Lower lobe of right lung (tissue), 2 donors: ENCODE measurements at regions not wholly inside any gene's neighbourhood (a gene's known extent, or its start where the extent isn't known, plus 50 kb on each side); places are given as distances from the start of the nearest gene placed in this dataset.

ENCODE experiments used
- ATAC-seq, 2 donors: fragments of 200-7000 bp; cut with Tn5 transposase; one replicate each; pipeline ENCODE4 v1.9.1; 2020 to 2022; ENCODE audit warnings: mild to moderate bottlenecking in 2 of 2, moderate library complexity in 2 of 2
- DNase-seq: peaks from one replicate; pipeline ENCODE4 v3.0.0-alpha.2; 2020
- H3K27ac ChIP-seq: fragments of 200-600 bp; one replicate; pipeline ENCODE4 v1.8.0; 2022
- H3K27me3 ChIP-seq: fragments of 200-600 bp; one replicate; pipeline ENCODE4 v1.8.0; 2022; ENCODE audit warnings: low read depth
- H3K36me3 ChIP-seq: fragments of 200-600 bp; one replicate; pipeline ENCODE4 v1.8.0; 2022; ENCODE audit warnings: mild to moderate bottlenecking
- H3K4me1 ChIP-seq: fragments of 200-600 bp; one replicate; pipeline ENCODE4 v1.8.0; 2022
- H3K4me3 ChIP-seq: fragments of 200-600 bp; one replicate; pipeline ENCODE4 v1.8.0; 2022; ENCODE audit warnings: mild to moderate bottlenecking
- H3K9me3 ChIP-seq: fragments of 200-600 bp; one replicate; pipeline ENCODE4 v1.8.0; 2022
- CTCF ChIP-seq: fragments of 200-600 bp; IDR thresholded peaks from one replicate; pipeline ENCODE4 v1.8.0; 2022; ENCODE audit warnings: antibody characterized with exemption, mild to moderate bottlenecking
- intact Hi-C: fragments of 100-400 bp; cut with DNase I; formaldehyde crosslinking; loops from one replicate; pipeline ENCODE4 v1.11.0; 2022
- donor health status: DM: no; HTN: yes; CAD: no; lungs with severe emphysema.

GRCh38 chr9:115169003-115169402 lies 51.0 kb upstream of the TNC start:
- Histone ChIP-seq H3K27me3 (no peaks in the 10 kb centered on the region), H3K4me3 (no peak overlapping the region), H3K9me3 (no peaks in the 10 kb centered on the region), H3K27ac (no peak overlapping the region), H3K4me1 (no peaks in the 10 kb centered on the region), H3K36me3 (no peaks in the 10 kb centered on the region)
- intact Hi-C loops = no loop called here
- no peak for ATAC-seq
- TF ChIP-seq CTCF = no peak
- DNase-seq = no peak

GRCh38 chr9:115170358-115171073 lies 52.6 kb upstream of the TNC start:
- Histone ChIP-seq H3K9me3 (no peaks in the 10 kb centered on the region), H3K27ac (no peak overlapping the region), H3K27me3 (no peaks in the 10 kb centered on the region), H3K36me3 (no peaks in the 10 kb centered on the region), H3K4me3 (no peak overlapping the region), H3K4me1 (no peaks in the 10 kb centered on the region)
- TF ChIP-seq CTCF = no peak
- DNase-seq = no peak
- ATAC-seq = no peak
- intact Hi-C loops = no loop called here

- ATAC-seq (no peak), DNase-seq (no peak)
- Histone ChIP-seq H3K4me1 (no peaks in the 10 kb centered on the region), H3K36me3 (no peaks in the 10 kb centered on the region), H3K27ac (no peak overlapping the region), H3K9me3 (no peaks in the 10 kb centered on the region), H3K4me3 (no peak overlapping the region), H3K27me3 (no peaks in the 10 kb centered on the region)
- no peak for TF ChIP-seq CTCF
- intact Hi-C loops = no loop called here
Observed at GRCh38 chr9:115171921-115172388, 54.0 kb upstream of the TNC start.

GRCh38 chr9:115182264-115182663 lies 64.3 kb upstream of the TNC start:
- Histone ChIP-seq H3K4me1 (no peaks in the 10 kb centered on the region), H3K36me3 (no peaks in the 10 kb centered on the region), H3K27ac (no peak overlapping the region), H3K4me3 (no peak overlapping the region), H3K9me3 (no peaks in the 10 kb centered on the region), H3K27me3 (no peaks in the 10 kb centered on the region)
- intact Hi-C loops = no loop called here
- no peak for TF ChIP-seq CTCF
- DNase-seq (no peak), ATAC-seq (no peak)

GRCh38 chr9:115183436-115183835 lies 65.5 kb upstream of the TNC start:
- no peak for TF ChIP-seq CTCF
- no peaks in the 10 kb centered on the region for H3K4me1 ChIP-seq
- no peaks in the 10 kb centered on the region for H3K9me3 ChIP-seq
- no peak overlapping the region for H3K27ac ChIP-seq
- intact Hi-C loops = no loop called here
- H3K4me3 ChIP-seq = no peak overlapping the region
- H3K27me3 ChIP-seq = no peaks in the 10 kb centered on the region
- ATAC-seq (no peak), DNase-seq (no peak)
- H3K36me3 ChIP-seq = no peaks in the 10 kb centered on the region
